A673 (cell line): ENCODE measurements at regions not wholly inside any gene's neighbourhood (a gene's known extent, or its start where the extent isn't known, plus 50 kb on each side); places are given as distances from the start of the nearest gene placed in this dataset.

ENCODE experiments used
- BruUV-seq: library from RNA; stranded (reverse); fragments of 400-500 nt; replicated peaks from 2 replicates; lab custom pipeline; 2021; lab: Mats Ljungman, UMichigan
- CTCF ChIA-PET: fragments of 300-600 bp; sonication (Branson Sonifier 250); formaldehyde crosslinking; loops from one replicate; lab custom pipeline; 2022; ENCODE audit warnings: antibody characterized with exemption; lab: Charles Lee
- POLR2A ChIA-PET: fragments of 300-600 bp; sonication (Branson Sonifier 250); formaldehyde crosslinking; loops from one replicate; lab custom pipeline; 2022; ENCODE audit warnings: antibody characterized with exemption; ENCODE audit not compliant: low non-redundant PET; lab: Charles Lee
- DNase-seq: peaks from one replicate; pipeline ENCODE4 v3.0.0-alpha.2; 2015; ENCODE audit warnings: low spot score
- H3K27ac ChIP-seq: fragments of 200-600 bp; sonication (generic); 2 replicates; pipeline ENCODE4 v1.5.1; 2016; ENCODE audit warnings: mixed run types, low read depth, mild to moderate bottlenecking, mixed read lengths, antibody characterized with exemption, low read length; ENCODE audit not compliant: poor library complexity, severe bottlenecking
- H3K27me3 ChIP-seq: fragments of 200-600 bp; sonication (generic); replicated peaks from 2 replicates; pipeline ENCODE4 v1.6.1; 2017; ENCODE audit warnings: mixed run types, low read depth, mild to moderate bottlenecking, mixed read lengths, antibody characterized with exemption, low read length; ENCODE audit not compliant: insufficient read depth, poor library complexity
- H3K36me3 ChIP-seq: fragments of 200-600 bp; sonication (generic); 2 replicates; pipeline ENCODE4 v1.6.1; 2016; ENCODE audit warnings: mixed run types, mild to moderate bottlenecking, mixed read lengths, antibody characterized with exemption, low read length; ENCODE audit not compliant: insufficient read depth, poor library complexity, severe bottlenecking
- H3K4me1 ChIP-seq: fragments of 200-600 bp; sonication (generic); 2 replicates; pipeline ENCODE4 v1.6.1; 2017; ENCODE audit warnings: mixed run types, mild to moderate bottlenecking, mixed read lengths, antibody characterized with exemption, low read length; ENCODE audit not compliant: insufficient read depth, poor library complexity, severe bottlenecking
- H3K4me3 ChIP-seq: fragments of 200-600 bp; sonication (generic); 2 replicates; pipeline ENCODE4 v1.5.1; 2016; ENCODE audit warnings: low read depth, mixed run types, mild to moderate bottlenecking, mixed read lengths, low read length; ENCODE audit not compliant: poor library complexity, severe bottlenecking
- H3K9me3 ChIP-seq: fragments of 200-600 bp; sonication (generic); 2 replicates; pipeline ENCODE4 v1.6.1; 2016; ENCODE audit warnings: mixed run types, low read depth, mild to moderate bottlenecking, mixed read lengths, antibody characterized with exemption, low read length; ENCODE audit not compliant: poor library complexity, severe bottlenecking
- CTCF ChIP-seq: fragments of 300-800, 200-600 bp; sonication (generic); conservative IDR thresholded peaks from 2 replicates; pipeline ENCODE4 v1.5.1; 2017; ENCODE audit warnings: low read depth, mild to moderate bottlenecking, antibody characterized with exemption, low read length, moderate library complexity, mixed read lengths
- EZH2 ChIP-seq: fragments of 200-600 bp; sonication (generic); IDR thresholded peaks from 2 replicates; pipeline ENCODE4 v1.6.1; 2017; ENCODE audit warnings: borderline replicate concordance, low read depth, mild to moderate bottlenecking, mixed read lengths, antibody characterized with exemption, low read length; ENCODE audit not compliant: poor library complexity, severe bottlenecking
- intact Hi-C: fragments of 100-400 bp; cut with micrococcal nuclease; formaldehyde crosslinking; loops from one replicate; pipeline ENCODE4 v1.10.0; 2022; ENCODE audit not compliant: unreplicated experiment

- Histone ChIP-seq H3K27ac (no peak overlapping the region), H3K4me3 (no peak overlapping the region), H3K9me3 (no peaks in the 10 kb centered on the region), H3K27me3 (no peaks in the 10 kb centered on the region), H3K4me1 (no peaks in the 10 kb centered on the region), H3K36me3 (no peaks in the 10 kb centered on the region)
- POLR2A ChIA-PET, result no interaction called here
- DNase-seq, result no peak
- TF ChIP-seq EZH2 (no peak), CTCF (no peak)
- CTCF ChIA-PET, result no interaction called here
- intact Hi-C loops, result no loop called here
- BruUV-seq, result no TSS peak
Measured at GRCh38 chr2:157155992-157156391, 101.5 kb upstream of the GALNT5 start.

- Histone ChIP-seq H3K4me1 (no peaks in the 10 kb centered on the region), H3K27me3 (no peaks in the 10 kb centered on the region), H3K27ac (no peak overlapping the region), H3K9me3 (no peaks in the 10 kb centered on the region), H3K4me3 (no peak overlapping the region), H3K36me3 (no peaks in the 10 kb centered on the region)
- no peak for TF ChIP-seq EZH2
- no peak for TF ChIP-seq CTCF
- CTCF ChIA-PET, result no interaction called here
- no peak for DNase-seq
- no TSS peak for BruUV-seq
- intact Hi-C loops, result no loop called here
- POLR2A ChIA-PET, result no interaction called here
Measured at GRCh38 chr2:157158111-157158510, 99.4 kb upstream of the GALNT5 start.

- H3K27ac ChIP-seq, result no peak overlapping the region
- no peaks in the 10 kb centered on the region for H3K27me3 ChIP-seq
- H3K36me3 ChIP-seq, result no peaks in the 10 kb centered on the region
- TF ChIP-seq CTCF, result no peak
- no peak for TF ChIP-seq EZH2
- no peak overlapping the region for H3K4me3 ChIP-seq
- H3K9me3 ChIP-seq, result no peaks in the 10 kb centered on the region
- no TSS peak for BruUV-seq
- intact Hi-C loops, result no loop called here
- DNase-seq, result no peak
- ChIA-PET CTCF (no interaction called here), POLR2A (no interaction called here)
- H3K4me1 ChIP-seq, result no peaks in the 10 kb centered on the region
Measured at GRCh38 chr2:157159221-157159934, 98.1 kb upstream of the GALNT5 start.
